Lower lobe of right lung (tissue), 2 donors: ENCODE measurements at regions not wholly inside any gene's neighbourhood (a gene's known extent, or its start where the extent isn't known, plus 50 kb on each side); places are given as distances from the start of the nearest gene placed in this dataset.

Source experiments
- ATAC-seq, 2 donors: fragments of 200-7000 bp; cut with Tn5 transposase; one replicate each; pipeline ENCODE4 v1.9.1; 2020 to 2022; ENCODE audit warnings: mild to moderate bottlenecking in 2 of 2, moderate library complexity in 2 of 2
- DNase-seq: peaks from one replicate; pipeline ENCODE4 v3.0.0-alpha.2; 2020
- H3K27ac ChIP-seq: fragments of 200-600 bp; one replicate; pipeline ENCODE4 v1.8.0; 2022
- H3K27me3 ChIP-seq: fragments of 200-600 bp; one replicate; pipeline ENCODE4 v1.8.0; 2022; ENCODE audit warnings: low read depth
- H3K36me3 ChIP-seq: fragments of 200-600 bp; one replicate; pipeline ENCODE4 v1.8.0; 2022; ENCODE audit warnings: mild to moderate bottlenecking
- H3K4me1 ChIP-seq: fragments of 200-600 bp; one replicate; pipeline ENCODE4 v1.8.0; 2022
- H3K4me3 ChIP-seq: fragments of 200-600 bp; one replicate; pipeline ENCODE4 v1.8.0; 2022; ENCODE audit warnings: mild to moderate bottlenecking
- H3K9me3 ChIP-seq: fragments of 200-600 bp; one replicate; pipeline ENCODE4 v1.8.0; 2022
- CTCF ChIP-seq: fragments of 200-600 bp; IDR thresholded peaks from one replicate; pipeline ENCODE4 v1.8.0; 2022; ENCODE audit warnings: antibody characterized with exemption, mild to moderate bottlenecking
- intact Hi-C: fragments of 100-400 bp; cut with DNase I; formaldehyde crosslinking; loops from one replicate; pipeline ENCODE4 v1.11.0; 2022
- donor health status: DM: no; HTN: yes; CAD: no; lungs with severe emphysema.

GRCh38 chr10:29962166-29962850 is 97.1 kb downstream of the JCAD start:
- Histone ChIP-seq H3K36me3 (no peaks in the 10 kb centered on the region), H3K9me3 (no peaks in the 10 kb centered on the region), H3K27ac (no peak overlapping the region), H3K27me3 (no peaks in the 10 kb centered on the region), H3K4me3 (no peak overlapping the region), H3K4me1 (no peaks in the 10 kb centered on the region)
- ATAC-seq = no peak
- no peak for DNase-seq
- intact Hi-C loops = no loop called here
- TF ChIP-seq CTCF = no peak

GRCh38 chr10:29961351-29961750 is 98.0 kb downstream of the JCAD start:
- H3K4me1 ChIP-seq = no peaks in the 10 kb centered on the region
- H3K36me3 ChIP-seq = no peaks in the 10 kb centered on the region
- no peak for TF ChIP-seq CTCF
- intact Hi-C loops = no loop called here
- ATAC-seq (no peak), DNase-seq (no peak)
- H3K27ac ChIP-seq = no peak overlapping the region
- no peaks in the 10 kb centered on the region for H3K9me3 ChIP-seq
- H3K27me3 ChIP-seq = no peaks in the 10 kb centered on the region
- H3K4me3 ChIP-seq = no peak overlapping the region

GRCh38 chr10:29960261-29960660 is 99.1 kb downstream of the JCAD start:
- intact Hi-C loops = no loop called here
- no peak overlapping the region for H3K4me3 ChIP-seq
- H3K27me3 ChIP-seq = no peaks in the 10 kb centered on the region
- no peak for TF ChIP-seq CTCF
- H3K36me3 ChIP-seq = no peaks in the 10 kb centered on the region
- no peaks in the 10 kb centered on the region for H3K4me1 ChIP-seq
- H3K9me3 ChIP-seq = no peaks in the 10 kb centered on the region
- ATAC-seq (no peak), DNase-seq (no peak)
- H3K27ac ChIP-seq = no peak overlapping the region

- no peaks in the 10 kb centered on the region for H3K9me3 ChIP-seq
- intact Hi-C loops = no loop called here
- H3K27ac ChIP-seq = no peak overlapping the region
- ATAC-seq (no peak), DNase-seq (no peak)
- TF ChIP-seq CTCF = no peak
- H3K36me3 ChIP-seq = no peaks in the 10 kb centered on the region
- no peaks in the 10 kb centered on the region for H3K4me1 ChIP-seq
- no peaks in the 10 kb centered on the region for H3K27me3 ChIP-seq
- H3K4me3 ChIP-seq = no peak overlapping the region
These were observed 99.8 kb downstream of the JCAD start for GRCh38 chr10:29959586-29959985.

- Histone ChIP-seq H3K36me3 (no peaks in the 10 kb centered on the region), H3K4me1 (no peaks in the 10 kb centered on the region), H3K27ac (no peak overlapping the region), H3K27me3 (no peaks in the 10 kb centered on the region), H3K4me3 (no peak overlapping the region), H3K9me3 (no peaks in the 10 kb centered on the region)
- DNase-seq (no peak), ATAC-seq (no peak)
- TF ChIP-seq CTCF = no peak
- intact Hi-C loops = no loop called here
These were observed 100.9 kb downstream of the JCAD start for GRCh38 chr10:29958440-29958839.

GRCh38 chr10:29957907-29958331 is 101.5 kb downstream of the JCAD start:
- no peaks in the 10 kb centered on the region for H3K4me1 ChIP-seq
- H3K36me3 ChIP-seq = no peaks in the 10 kb centered on the region
- no peaks in the 10 kb centered on the region for H3K9me3 ChIP-seq
- no peak for TF ChIP-seq CTCF
- no peak overlapping the region for H3K4me3 ChIP-seq
- ATAC-seq = peak; percentile 39 to 52
- H3K27ac ChIP-seq = no peak overlapping the region
- no peaks in the 10 kb centered on the region for H3K27me3 ChIP-seq
- intact Hi-C loops = no loop called here
- DNase-seq = peak; percentile 50
